Activated naive CD8-positive, alpha-beta T cell treated with anti-CD3 and anti-CD28 coated beads, Interleukin-2, amount 10 ng/mL, durations not matched to agents 7 days and 5 days (primary cell): ENCODE measurements at regions not wholly inside any gene's neighbourhood (a gene's known extent, or its start where the extent isn't known, plus 50 kb on each side); places are given as distances from the start of the nearest gene placed in this dataset.
A peak's percentile ranks its signal among the peaks of the same experiment; 100 is the strongest.

Experiments
- ATAC-seq: fragments of 150-1000 bp; cut with Tn5 transposase; one replicate; pipeline ENCODE4 v1.10.0; 2021; ENCODE audit warnings: low read depth, moderate library complexity
- POLR2A ChIA-PET: fragments of 350-600 bp; sonication (Branson Sonifier 250); formaldehyde crosslinking; loops from one replicate; lab custom pipeline; 2021; ENCODE audit warnings: antibody characterized with exemption; lab: Charles Lee
- DNase-seq: peaks from one replicate; pipeline ENCODE4 v3.0.0; 2021
- H3K27ac Mint-ChIP-seq: one replicate; pipeline ENCODE4 v1.8.0; 2022; ENCODE audit warnings: mild to moderate bottlenecking, mixed read lengths
- H3K27me3 Mint-ChIP-seq: one replicate; pipeline ENCODE4 v1.8.0; 2022; ENCODE audit warnings: mild to moderate bottlenecking, moderate library complexity, mixed read lengths
- H3K36me3 Mint-ChIP-seq: one replicate; pipeline ENCODE4 v1.8.0; 2021; ENCODE audit warnings: mild to moderate bottlenecking, mixed read lengths
- H3K4me1 Mint-ChIP-seq: one replicate; pipeline ENCODE4 v1.8.0; 2021; ENCODE audit warnings: mixed read lengths
- H3K4me3 Mint-ChIP-seq: one replicate; pipeline ENCODE4 v1.8.0; 2022; ENCODE audit warnings: mild to moderate bottlenecking, moderate library complexity, mixed read lengths
- H3K9me3 Mint-ChIP-seq: one replicate; pipeline ENCODE4 v1.8.0; 2021; ENCODE audit warnings: mixed read lengths

DNA sequence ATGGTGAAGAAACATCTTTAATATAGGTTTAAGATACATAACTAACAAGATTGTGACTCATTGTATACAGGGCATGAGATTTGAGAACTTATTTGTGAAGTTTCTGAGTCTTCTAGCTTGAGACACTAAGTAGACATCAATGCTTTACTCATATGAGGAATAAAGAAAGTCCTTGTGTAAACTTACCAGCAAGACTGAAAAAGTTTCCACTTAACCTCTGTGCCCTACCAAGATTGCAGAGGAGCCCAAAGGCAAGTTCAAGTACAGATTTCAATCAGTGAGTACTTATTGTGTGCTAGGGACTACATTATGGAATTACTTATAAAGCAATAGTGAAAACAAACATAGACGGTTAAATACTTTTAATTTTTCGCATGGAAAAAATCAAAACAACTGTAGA lies 1041.2 kb upstream of the CELF4 start:
- no peak overlapping the region for H3K27ac Mint-ChIP-seq
- ATAC-seq (no peak), DNase-seq (no peak)
- H3K9me3 Mint-ChIP-seq: peaks cover 5% of the 10 kb centered on the region
- H3K4me3 Mint-ChIP-seq: no peak overlapping the region
- POLR2A ChIA-PET: no interaction called here
- H3K27me3 Mint-ChIP-seq: no peaks in the 10 kb centered on the region
- H3K36me3 Mint-ChIP-seq: no peaks in the 10 kb centered on the region
- H3K4me1 Mint-ChIP-seq: no peaks in the 10 kb centered on the region

DNA sequence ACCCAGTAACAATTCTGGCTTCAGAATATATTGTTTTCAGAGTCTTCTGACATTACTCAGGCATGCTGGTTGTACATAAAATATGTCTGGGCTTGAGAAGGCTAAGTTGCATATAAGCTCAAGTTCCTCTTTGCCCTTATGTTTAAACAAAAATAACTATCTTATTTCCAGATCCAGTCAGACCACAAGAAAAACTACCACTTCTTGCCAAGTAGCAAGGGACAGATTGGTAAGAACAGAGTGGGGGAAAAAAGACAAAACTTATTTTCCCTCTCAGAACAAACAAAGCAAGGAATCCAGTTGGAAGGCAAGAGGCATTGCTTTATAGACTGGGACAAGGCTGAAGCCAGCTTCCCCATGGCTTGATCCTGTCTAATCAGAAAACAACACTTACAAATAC lies 1036.7 kb upstream of the CELF4 start:
- H3K27me3 Mint-ChIP-seq: no peaks in the 10 kb centered on the region
- peaks cover 3% of the 10 kb centered on the region for H3K9me3 Mint-ChIP-seq
- ATAC-seq (no peak), DNase-seq (no peak)
- POLR2A ChIA-PET: no interaction called here
- H3K4me1 Mint-ChIP-seq: no peaks in the 10 kb centered on the region
- H3K4me3 Mint-ChIP-seq: no peak overlapping the region
- no peaks in the 10 kb centered on the region for H3K36me3 Mint-ChIP-seq
- no peak overlapping the region for H3K27ac Mint-ChIP-seq

DNA sequence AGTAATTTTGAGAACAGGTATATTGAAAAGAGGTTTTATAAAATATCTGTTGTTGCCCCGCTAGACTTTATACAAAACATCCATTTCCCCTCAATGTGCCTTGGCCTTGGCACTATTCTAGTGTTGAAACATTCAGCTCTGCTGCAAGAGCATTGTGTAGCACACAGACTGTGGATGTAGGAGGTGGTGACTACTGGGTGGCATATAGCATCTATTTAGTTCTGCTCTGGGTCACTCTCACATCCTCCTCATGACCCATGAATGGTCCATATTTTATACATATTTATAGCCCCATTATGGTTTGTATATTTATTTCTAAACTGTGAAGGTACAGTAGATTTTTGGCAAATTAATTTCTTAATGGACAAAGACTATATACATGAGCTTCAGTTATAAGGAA lies 1022.0 kb upstream of the CELF4 start:
- no peaks in the 10 kb centered on the region for H3K36me3 Mint-ChIP-seq
- no peak for ATAC-seq

DNA sequence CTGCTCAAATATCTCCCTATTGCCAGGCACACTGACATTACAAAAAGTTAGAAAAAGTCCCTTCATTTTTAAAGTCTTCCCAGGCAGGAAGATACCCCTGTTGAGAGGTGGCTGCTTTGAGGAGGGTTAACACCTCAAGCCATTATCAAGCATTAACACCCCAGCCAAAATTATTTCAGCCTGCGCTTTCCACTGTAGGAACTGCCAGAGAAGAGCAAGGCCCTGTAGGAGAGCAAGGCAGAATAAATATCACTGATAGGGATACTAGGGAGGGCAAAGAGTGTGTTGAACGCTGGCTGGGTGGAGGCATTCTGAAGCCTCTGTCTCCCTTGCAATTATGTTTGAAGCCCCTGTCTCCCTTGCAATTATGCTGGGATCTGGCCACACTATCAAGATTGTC lies 1020.7 kb upstream of the CELF4 start:
- peaks cover 4% of the 10 kb centered on the region for H3K9me3 Mint-ChIP-seq
- no peaks in the 10 kb centered on the region for H3K36me3 Mint-ChIP-seq
- H3K4me1 Mint-ChIP-seq: peaks cover 2% of the 10 kb centered on the region
- DNase-seq (no peak), ATAC-seq (no peak)
- POLR2A ChIA-PET: no interaction called here
- no peak overlapping the region for H3K4me3 Mint-ChIP-seq
- H3K27ac Mint-ChIP-seq: no peak overlapping the region
- H3K27me3 Mint-ChIP-seq: peaks cover 2% of the 10 kb centered on the region

More for the DNA sequence above, 1022.0 kb upstream of the CELF4 start:
- DNase-seq: no peak
- no peaks in the 10 kb centered on the region for H3K4me1 Mint-ChIP-seq
- POLR2A ChIA-PET: no interaction called here
- peaks cover 2% of the 10 kb centered on the region for H3K27me3 Mint-ChIP-seq
- H3K4me3 Mint-ChIP-seq: no peak overlapping the region
- H3K27ac Mint-ChIP-seq: no peak overlapping the region
- peaks cover 1% of the 10 kb centered on the region for H3K9me3 Mint-ChIP-seq

DNA sequence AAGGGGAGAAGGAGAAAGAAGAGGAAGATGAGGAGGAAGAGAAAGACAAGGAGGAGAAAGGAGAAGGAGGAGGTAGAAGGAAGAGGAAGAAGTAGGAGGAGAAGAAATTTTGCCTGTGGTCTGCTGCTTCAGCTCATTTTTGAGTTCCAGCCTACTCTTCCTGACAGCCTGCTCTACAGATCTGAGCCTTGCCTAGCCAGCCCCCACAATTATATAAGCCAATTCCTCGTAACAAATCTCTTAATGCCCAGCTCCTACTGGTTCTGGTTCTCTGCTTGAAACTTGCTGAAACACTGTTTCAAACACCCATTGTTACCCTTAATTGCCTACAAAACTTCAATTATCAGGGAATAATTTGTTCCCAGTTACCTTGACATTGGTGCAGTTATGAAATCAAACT lies 1014.2 kb upstream of the CELF4 start:
- H3K4me3 Mint-ChIP-seq: no peak overlapping the region
- H3K36me3 Mint-ChIP-seq: no peaks in the 10 kb centered on the region
- no peaks in the 10 kb centered on the region for H3K27me3 Mint-ChIP-seq
- H3K27ac Mint-ChIP-seq: no peak overlapping the region
- no peak for ATAC-seq
- DNase-seq: no peak
- peaks cover 7% of the 10 kb centered on the region for H3K9me3 Mint-ChIP-seq
- POLR2A ChIA-PET: no interaction called here
- H3K4me1 Mint-ChIP-seq: peaks cover 13% of the 10 kb centered on the region

DNA sequence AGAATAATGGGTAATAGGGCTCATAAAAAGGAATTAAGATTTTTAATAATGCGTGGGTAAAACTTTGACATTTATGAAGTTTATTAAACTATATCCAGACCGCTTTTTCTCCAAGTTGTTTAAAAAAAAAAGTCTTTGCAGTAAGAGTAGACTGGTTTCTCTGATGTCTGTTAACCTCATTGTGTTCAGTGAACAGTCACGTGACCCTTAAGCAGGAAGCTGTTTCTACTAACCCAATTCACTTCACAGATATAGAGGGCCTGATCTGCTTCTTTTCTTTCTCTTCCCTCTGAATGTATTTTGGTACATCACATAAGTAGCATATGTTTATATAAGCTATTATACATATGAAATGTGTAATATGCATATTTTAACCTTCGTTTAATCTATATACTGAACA lies 1011.3 kb upstream of the CELF4 start:
- ATAC-seq: no peak
- Mint-ChIP-seq H3K27ac (no peak overlapping the region), H3K4me1 (peaks cover 13% of the 10 kb centered on the region), H3K36me3 (no peaks in the 10 kb centered on the region), H3K9me3 (peaks cover 9% of the 10 kb centered on the region), H3K4me3 (no peak overlapping the region), H3K27me3 (no peaks in the 10 kb centered on the region)
- no peak for DNase-seq
- POLR2A ChIA-PET: no interaction called here

DNA sequence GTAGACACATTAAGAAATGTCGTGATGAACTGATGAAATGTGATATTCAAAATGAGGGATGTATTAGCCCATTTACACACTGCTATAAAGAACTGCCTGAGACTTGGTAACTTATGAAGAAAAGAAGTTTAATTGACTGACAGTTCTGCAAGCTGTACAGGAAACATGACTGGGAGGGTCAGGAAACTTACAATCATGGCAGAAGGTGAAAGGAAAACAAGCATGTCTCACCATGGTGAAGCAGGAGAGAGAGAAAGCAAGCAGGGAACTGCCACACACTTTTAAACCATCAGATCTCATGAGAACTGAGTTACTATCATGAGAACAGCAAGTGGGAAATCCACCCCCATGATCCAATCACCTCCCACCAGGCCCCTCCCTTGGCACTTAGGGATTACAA lies 1010.8 kb upstream of the CELF4 start:
- peak overlapping the region; percentile 24 for H3K4me3 Mint-ChIP-seq
- no peak overlapping the region for H3K27ac Mint-ChIP-seq
- H3K36me3 Mint-ChIP-seq: no peaks in the 10 kb centered on the region
- no peaks in the 10 kb centered on the region for H3K27me3 Mint-ChIP-seq
- POLR2A ChIA-PET: no interaction called here
- no peak for ATAC-seq
- peaks cover 11% of the 10 kb centered on the region for H3K4me1 Mint-ChIP-seq
- peaks cover 6% of the 10 kb centered on the region for H3K9me3 Mint-ChIP-seq
- no peak for DNase-seq

DNA sequence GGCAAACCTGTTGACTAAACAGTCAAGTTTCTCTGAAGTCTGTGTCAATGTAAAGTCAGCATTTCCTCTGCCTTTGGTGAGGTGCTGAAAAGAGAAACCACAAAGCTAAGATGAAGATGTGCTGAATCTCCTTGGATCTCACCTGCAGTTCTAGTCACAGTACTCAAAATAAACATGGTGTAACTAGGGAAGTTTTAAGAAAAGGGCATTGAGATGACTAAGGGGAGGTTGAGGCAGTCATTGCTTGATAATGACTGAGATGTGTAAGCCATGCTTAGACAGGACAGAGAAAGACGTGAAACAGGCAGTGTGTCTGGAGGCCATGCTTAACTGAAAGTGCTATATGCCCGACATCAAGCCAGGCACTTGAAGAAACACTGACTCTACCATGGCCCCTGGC lies 1010.0 kb upstream of the CELF4 start:
- POLR2A ChIA-PET: no interaction called here
- no peaks in the 10 kb centered on the region for H3K36me3 Mint-ChIP-seq
- no peaks in the 10 kb centered on the region for H3K27me3 Mint-ChIP-seq
- ATAC-seq (peak; percentile 47), DNase-seq (no peak)
- peak overlapping the region; percentile 51 for H3K4me3 Mint-ChIP-seq
- H3K27ac Mint-ChIP-seq: no peak overlapping the region
- H3K9me3 Mint-ChIP-seq: peaks cover 6% of the 10 kb centered on the region
- H3K4me1 Mint-ChIP-seq: peaks cover 11% of the 10 kb centered on the region

DNA sequence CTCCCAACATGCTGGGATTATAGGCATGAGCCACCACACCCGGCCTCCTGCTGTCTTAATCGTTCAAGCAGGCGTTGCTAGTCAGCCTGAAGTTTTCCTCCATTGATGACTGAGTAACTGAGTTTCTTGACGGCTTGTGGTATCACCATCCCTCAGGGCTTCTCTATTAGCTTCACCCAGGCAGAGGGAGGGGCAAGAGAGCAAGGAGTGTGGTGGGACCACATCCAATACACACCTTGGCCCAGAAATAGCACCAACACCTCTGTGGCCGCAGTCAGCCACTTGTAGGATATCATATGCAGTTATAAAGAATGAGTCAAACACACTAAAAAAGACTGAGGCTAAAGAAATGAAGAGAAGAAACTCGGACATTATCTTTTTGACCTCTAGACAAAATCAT lies 1009.4 kb upstream of the CELF4 start:
- no peak overlapping the region for H3K4me3 Mint-ChIP-seq

DNA sequence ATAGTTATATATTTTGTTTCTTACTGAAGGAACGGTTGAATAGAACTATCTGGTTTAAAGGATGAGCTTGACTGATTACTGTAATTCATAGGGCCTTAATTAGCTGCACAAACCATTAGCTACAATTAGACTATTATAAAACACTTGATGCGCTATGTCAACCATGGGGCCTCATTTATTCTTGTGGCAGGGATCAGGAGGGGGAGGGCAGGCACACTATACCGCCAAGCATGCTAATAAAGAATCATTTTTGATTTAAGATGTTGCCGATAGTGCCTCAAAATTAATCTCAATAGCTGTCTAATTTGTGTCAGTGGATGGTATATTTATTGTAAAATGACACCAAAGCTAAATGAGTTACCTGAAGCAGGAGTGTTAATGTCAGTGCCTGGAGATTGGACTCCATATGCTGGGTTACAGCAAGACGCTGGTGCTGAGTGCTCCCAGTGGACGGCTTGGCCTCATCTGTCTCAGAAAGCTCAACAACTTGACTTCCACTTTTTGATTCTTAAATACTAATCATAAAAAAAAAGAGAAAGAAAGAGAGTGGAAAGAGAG lies 1007.0 kb upstream of the CELF4 start:
- Mint-ChIP-seq H3K4me3 (no peak overlapping the region), H3K27me3 (no peaks in the 10 kb centered on the region), H3K9me3 (peaks cover 6% of the 10 kb centered on the region), H3K36me3 (no peaks in the 10 kb centered on the region), H3K27ac (no peak overlapping the region), H3K4me1 (peaks cover 9% of the 10 kb centered on the region)
- DNase-seq (no peak), ATAC-seq (no peak)
- POLR2A ChIA-PET: no interaction called here

More for the DNA sequence above, 1009.4 kb upstream of the CELF4 start:
- peaks cover 6% of the 10 kb centered on the region for H3K9me3 Mint-ChIP-seq
- peaks cover 11% of the 10 kb centered on the region for H3K4me1 Mint-ChIP-seq
- no peak overlapping the region for H3K27ac Mint-ChIP-seq
- H3K27me3 Mint-ChIP-seq: no peaks in the 10 kb centered on the region
- DNase-seq (no peak), ATAC-seq (no peak)
- no peaks in the 10 kb centered on the region for H3K36me3 Mint-ChIP-seq
- POLR2A ChIA-PET: no interaction called here

DNA sequence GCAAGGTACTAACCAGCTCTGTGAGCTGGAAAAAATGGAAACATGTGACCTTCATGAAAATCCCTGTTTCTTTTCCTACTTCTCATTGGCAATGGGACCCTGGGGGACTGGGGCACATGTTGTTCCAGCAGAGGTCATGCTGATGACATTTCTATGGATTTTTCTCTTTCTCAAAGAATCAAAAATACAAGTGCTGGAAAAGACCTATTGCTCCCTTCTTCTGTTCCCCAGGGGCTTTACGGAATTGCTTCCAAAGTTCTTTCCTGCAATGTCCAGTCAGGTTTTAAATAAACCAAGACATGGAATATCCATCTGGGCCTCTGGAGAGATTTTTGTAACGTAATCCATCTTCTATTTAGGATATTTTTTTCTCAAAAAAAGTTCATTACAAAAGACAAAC lies 1006.1 kb upstream of the CELF4 start:
- POLR2A ChIA-PET: no interaction called here
- Mint-ChIP-seq H3K27me3 (no peaks in the 10 kb centered on the region), H3K4me3 (no peak overlapping the region), H3K27ac (no peak overlapping the region), H3K36me3 (no peaks in the 10 kb centered on the region), H3K9me3 (peaks cover 6% of the 10 kb centered on the region), H3K4me1 (peaks cover 7% of the 10 kb centered on the region)
- DNase-seq: no peak
- ATAC-seq: no peak

DNA sequence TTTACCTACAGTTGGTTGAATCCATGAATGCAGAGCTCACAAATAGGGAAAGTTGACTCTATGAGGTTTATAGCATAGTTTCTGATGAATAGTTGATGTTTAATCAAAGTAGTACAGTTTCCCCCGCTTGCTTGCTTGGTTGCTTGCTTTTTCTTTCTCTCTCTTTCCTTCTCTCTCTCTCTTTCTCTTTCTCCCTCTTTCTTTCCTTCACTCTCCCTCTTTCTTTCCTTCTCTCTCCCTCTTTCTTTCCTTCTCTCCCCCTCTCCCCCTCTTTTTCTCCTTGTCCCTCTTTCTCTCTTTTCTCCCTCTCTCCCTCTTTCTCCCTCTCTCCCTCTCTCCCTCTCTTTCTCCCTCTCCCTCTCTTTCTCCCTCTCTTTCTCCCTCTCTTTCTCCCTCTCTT lies 999.9 kb upstream of the CELF4 start:
- Mint-ChIP-seq H3K36me3 (no peaks in the 10 kb centered on the region), H3K4me3 (no peak overlapping the region), H3K9me3 (peaks cover 4% of the 10 kb centered on the region), H3K4me1 (no peaks in the 10 kb centered on the region), H3K27ac (no peak overlapping the region), H3K27me3 (peaks cover 3% of the 10 kb centered on the region)
- DNase-seq (no peak), ATAC-seq (no peak)
- POLR2A ChIA-PET: no interaction called here

DNA sequence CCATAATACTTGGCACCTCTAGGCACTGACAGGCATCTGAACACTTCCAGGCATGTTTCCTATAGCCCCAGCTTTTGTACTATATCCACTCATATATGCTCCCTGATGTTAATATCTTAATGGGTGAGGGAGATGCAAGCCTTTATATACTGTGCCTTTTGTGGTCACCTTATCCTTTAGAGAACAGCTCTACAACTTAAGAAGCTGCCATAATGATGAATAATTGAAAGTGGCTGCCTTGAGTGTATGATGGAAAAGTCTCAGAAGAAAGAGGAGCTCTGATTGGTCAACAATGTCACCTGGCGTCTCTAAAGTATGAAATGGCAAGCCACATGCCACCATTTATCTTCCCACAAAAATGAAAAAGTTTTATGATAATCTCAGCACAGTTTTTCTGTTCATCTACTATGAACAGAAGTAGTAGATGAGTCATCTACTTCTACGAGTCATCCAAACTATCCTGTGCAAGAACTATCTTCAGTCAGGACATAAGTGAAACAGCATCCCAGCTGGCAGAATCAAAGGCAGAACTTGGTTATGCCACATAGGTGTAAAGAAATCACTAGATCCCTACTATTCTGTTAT lies 997.9 kb upstream of the CELF4 start:
- Mint-ChIP-seq H3K4me3 (no peak overlapping the region), H3K36me3 (no peaks in the 10 kb centered on the region), H3K4me1 (no peaks in the 10 kb centered on the region), H3K27ac (no peak overlapping the region), H3K9me3 (peaks cover 5% of the 10 kb centered on the region), H3K27me3 (peaks cover 3% of the 10 kb centered on the region)
- ATAC-seq (no peak), DNase-seq (no peak)
- POLR2A ChIA-PET: no interaction called here

DNA sequence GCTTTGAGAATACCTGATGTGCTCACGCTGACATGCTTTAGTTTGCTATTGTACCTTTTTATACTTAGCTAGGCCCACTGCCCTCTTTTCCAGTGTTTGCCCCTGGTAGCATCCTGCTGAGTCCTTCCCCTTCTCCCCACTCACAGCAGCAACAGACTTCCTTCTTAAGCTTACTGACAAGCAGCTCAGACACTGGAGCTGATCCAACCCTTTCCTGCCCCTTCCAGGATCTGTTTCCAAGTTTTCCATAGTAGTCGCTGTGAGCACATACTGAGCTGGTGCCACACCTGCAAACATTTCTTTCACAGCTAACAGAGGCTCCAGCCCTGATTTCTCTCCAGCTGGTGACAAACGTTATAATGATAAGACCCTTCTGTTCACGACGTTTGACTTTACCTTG lies 991.4 kb upstream of the CELF4 start:
- ATAC-seq: no peak
- Mint-ChIP-seq H3K36me3 (no peaks in the 10 kb centered on the region), H3K9me3 (peaks cover 2% of the 10 kb centered on the region), H3K27ac (no peak overlapping the region), H3K4me1 (no peaks in the 10 kb centered on the region), H3K27me3 (no peaks in the 10 kb centered on the region), H3K4me3 (no peak overlapping the region)
- no peak for DNase-seq
- POLR2A ChIA-PET: no interaction called here
